ENCODE measurements at regions not wholly inside any gene's neighbourhood (a gene's known extent, or its start where the extent isn't known, plus 50 kb on each side); places are given as distances from the start of the nearest gene placed in this dataset.
A peak's percentile ranks its signal among the peaks of the same experiment; 100 is the strongest.
"Not testable (repeated sequence)": the region's sequence is repeated elsewhere in the genome, so short reads cannot be mapped to it uniquely, and the experiment has no call there.

- peak; percentile 66 for DNase-seq
- no peak overlapping the region for H3K27ac Mint-ChIP-seq
- TF ChIP-seq, protein P1, sequence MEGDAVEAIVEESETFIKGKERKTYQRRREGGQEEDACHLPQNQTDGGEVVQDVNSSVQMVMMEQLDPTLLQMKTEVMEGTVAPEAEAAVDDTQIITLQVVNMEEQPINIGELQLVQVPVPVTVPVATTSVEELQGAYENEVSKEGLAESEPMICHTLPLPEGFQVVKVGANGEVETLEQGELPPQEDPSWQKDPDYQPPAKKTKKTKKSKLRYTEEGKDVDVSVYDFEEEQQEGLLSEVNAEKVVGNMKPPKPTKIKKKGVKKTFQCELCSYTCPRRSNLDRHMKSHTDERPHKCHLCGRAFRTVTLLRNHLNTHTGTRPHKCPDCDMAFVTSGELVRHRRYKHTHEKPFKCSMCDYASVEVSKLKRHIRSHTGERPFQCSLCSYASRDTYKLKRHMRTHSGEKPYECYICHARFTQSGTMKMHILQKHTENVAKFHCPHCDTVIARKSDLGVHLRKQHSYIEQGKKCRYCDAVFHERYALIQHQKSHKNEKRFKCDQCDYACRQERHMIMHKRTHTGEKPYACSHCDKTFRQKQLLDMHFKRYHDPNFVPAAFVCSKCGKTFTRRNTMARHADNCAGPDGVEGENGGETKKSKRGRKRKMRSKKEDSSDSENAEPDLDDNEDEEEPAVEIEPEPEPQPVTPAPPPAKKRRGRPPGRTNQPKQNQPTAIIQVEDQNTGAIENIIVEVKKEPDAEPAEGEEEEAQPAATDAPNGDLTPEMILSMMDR (conservative IDR thresholded peaks at IDR 0.05), result peak; percentile 54
- Histone ChIP-seq H3K9ac (ENCODE audit: extremely low read depth, low read length, poor library complexity, severe bottlenecking) (no peak overlapping the region), H3K4me3 (ENCODE audit: low read length) (no peak overlapping the region), H3K27ac (ENCODE audit: low read depth, low read length) (no peak overlapping the region), H3K27me3 (ENCODE audit: control insufficient read depth, insufficient read depth, low read length, poor library complexity, severe bottlenecking) (no peaks in the 10 kb centered on the region), H3K4me1 (ENCODE audit: control insufficient read depth, insufficient read depth, low read length) (no peaks in the 10 kb centered on the region), H3K9me3 (ENCODE audit: control insufficient read depth, low read length) (no peaks in the 10 kb centered on the region), H3K36me3 (ENCODE audit: control insufficient read depth, insufficient read depth, low read length) (no peaks in the 10 kb centered on the region)
- no peaks in the 10 kb centered on the region for H3K27me3 Mint-ChIP-seq (ENCODE audit: insufficient read depth)
- no peaks in the 10 kb centered on the region for H3K36me3 Mint-ChIP-seq (ENCODE audit: low read depth)
- H3K4me1 Mint-ChIP-seq, result no peaks in the 10 kb centered on the region
- no peak overlapping the region for H3K4me3 Mint-ChIP-seq
- no peaks in the 10 kb centered on the region for H3K9me3 Mint-ChIP-seq
- WGBS, 2 experiments (ENCODE audit: insufficient coverage in 1 of 2, insufficient read length in 1 of 2), result 88% methylated on average over 3 of the region's 3 CpGs; no CpG with 5 or more reads in 1 of the 2 experiments
Observed at GRCh38 chr2:7379799-7380198, 462.6 kb downstream of the RNF144A start.

GRCh38 chr2:7384773-7385349 is 467.6 kb downstream of the RNF144A start:
- Mint-ChIP-seq H3K4me1 (no peaks in the 10 kb centered on the region), H3K27ac (no peak overlapping the region), H3K9me3 (no peaks in the 10 kb centered on the region), H3K36me3 (ENCODE audit: low read depth) (no peaks in the 10 kb centered on the region), H3K27me3 (ENCODE audit: insufficient read depth) (no peaks in the 10 kb centered on the region), H3K4me3 (no peak overlapping the region)
- Histone ChIP-seq H3K4me1 (ENCODE audit: control insufficient read depth, insufficient read depth, low read length) (no peaks in the 10 kb centered on the region), H3K9ac (ENCODE audit: extremely low read depth, low read length, poor library complexity, severe bottlenecking) (no peak overlapping the region), H3K4me3 (ENCODE audit: low read length) (no peak overlapping the region), H3K9me3 (ENCODE audit: control insufficient read depth, low read length) (no peaks in the 10 kb centered on the region), H3K36me3 (ENCODE audit: control insufficient read depth, insufficient read depth, low read length) (no peaks in the 10 kb centered on the region), H3K27me3 (ENCODE audit: control insufficient read depth, insufficient read depth, low read length, poor library complexity, severe bottlenecking) (no peaks in the 10 kb centered on the region), H3K27ac (ENCODE audit: low read depth, low read length) (no peak overlapping the region)
- 93 to 95% methylated on average over 3 to 11 of the region's 11 CpGs for WGBS, 2 experiments (ENCODE audit: insufficient coverage in 1 of 2, insufficient read length in 1 of 2)
- TF ChIP-seq, protein P1 (conservative IDR thresholded peaks at IDR 0.05), result no peak
- no peak for DNase-seq

DNA sequence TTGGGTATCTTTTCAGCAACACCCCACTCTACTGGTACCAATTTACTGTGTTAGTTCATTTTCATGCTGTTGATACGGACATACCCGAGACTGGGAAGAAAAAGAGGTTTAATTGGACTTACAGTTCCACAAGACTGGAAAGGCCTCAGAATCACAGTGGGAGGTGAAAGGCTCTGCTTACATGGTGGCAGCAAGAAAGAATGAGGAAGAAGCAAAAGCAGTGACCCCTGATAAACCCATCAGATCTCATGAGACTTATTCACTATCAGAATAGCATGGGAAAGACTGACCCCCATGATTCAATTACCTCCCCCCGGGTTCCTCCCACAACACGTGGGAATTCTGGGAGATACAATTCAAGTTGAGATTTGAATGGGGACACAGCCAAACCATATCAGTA is 473.1 kb downstream of the RNF144A start:
- H3K9ac ChIP-seq (ENCODE audit: extremely low read depth, low read length, poor library complexity, severe bottlenecking); DNase-seq; H3K4me1 ChIP-seq (ENCODE audit: control insufficient read depth, insufficient read depth, low read length); H3K9me3 ChIP-seq (ENCODE audit: control insufficient read depth, low read length); H3K36me3 Mint-ChIP-seq (ENCODE audit: low read depth); H3K36me3 ChIP-seq (ENCODE audit: control insufficient read depth, insufficient read depth, low read length); H3K27ac Mint-ChIP-seq; H3K9me3 Mint-ChIP-seq; H3K27ac ChIP-seq (ENCODE audit: low read depth, low read length); H3K4me1 Mint-ChIP-seq; H3K4me3 ChIP-seq (ENCODE audit: low read length); H3K27me3 ChIP-seq (ENCODE audit: control insufficient read depth, insufficient read depth, low read length, poor library complexity, severe bottlenecking); H3K4me3 Mint-ChIP-seq; H3K27me3 Mint-ChIP-seq (ENCODE audit: insufficient read depth): not testable (repeated sequence)
- 93 to 94% methylated on average over 2 to 4 of the region's 4 CpGs for WGBS, 2 experiments (ENCODE audit: insufficient coverage in 1 of 2, insufficient read length in 1 of 2)

Data from endodermal cell (in vitro differentiated cells).